H1 (cell line): ENCODE measurements at regions not wholly inside any gene's neighbourhood (a gene's known extent, or its start where the extent isn't known, plus 50 kb on each side); places are given as distances from the start of the nearest gene placed in this dataset.
A peak's percentile ranks its signal among the peaks of the same experiment; 100 is the strongest.

Experiments used
- CTCF ChIA-PET: fragments of 300-600 bp; sonication (Branson Sonifier 250); formaldehyde crosslinking; loops from one replicate; lab custom pipeline; 2021; ENCODE audit not compliant: partially characterized antibody; lab: Charles Lee
- POLR2A ChIA-PET: fragments of 300-600 bp; sonication (Branson Sonifier 250); formaldehyde crosslinking; loops from one replicate; lab custom pipeline; 2021; ENCODE audit warnings: inconsistent platforms; ENCODE audit not compliant: partially characterized antibody; lab: Charles Lee
- DNase-seq, 2 experiments: peaks; one replicate each; pipeline versions ENCODE4 v3.0.0 to v3.0.0-alpha.2; 2010 to 2022; ENCODE audit warnings: low spot score in 2 of 2, low read depth in 1 of 2, mixed read lengths in 1 of 2
- FAIRE-seq: peaks from 2 replicates; lab custom pipeline; 2011; peaks lifted over from hg19 to GRCh38; lab: Jason Lieb, UNC
- H2AFZ ChIP-seq: 2 replicates; pipeline ENCODE4 v1.8.1; 2012; ENCODE audit warnings: low read length, inconsistent platforms
- H2AK5ac ChIP-seq: 2 replicates; pipeline ENCODE4 v1.6.1; 2013; ENCODE audit warnings: low read depth, low read length
- H2BK120ac ChIP-seq: replicated peaks from 2 replicates; pipeline ENCODE3; 2013; ENCODE audit warnings: low read depth, low read length, inconsistent platforms
- H2BK12ac ChIP-seq: 2 replicates; pipeline ENCODE4 v1.6.1; 2013; ENCODE audit warnings: low read depth, low read length
- H2BK15ac ChIP-seq: 2 replicates; pipeline ENCODE4 v1.6.1; 2013; ENCODE audit warnings: low read length
- H2BK20ac ChIP-seq: 2 replicates; pipeline ENCODE4 v1.6.1; 2013; ENCODE audit warnings: low read length
- H2BK5ac ChIP-seq: 2 replicates; pipeline ENCODE4 v1.6.1; 2013; ENCODE audit warnings: low read depth, low read length
- H3K14ac ChIP-seq: 2 replicates; pipeline ENCODE4 v1.6.1; 2013; ENCODE audit warnings: inconsistent platforms; ENCODE audit not compliant: insufficient read length
- H3K18ac ChIP-seq: 2 replicates; pipeline ENCODE4 v1.6.1; 2013; ENCODE audit warnings: low read length; ENCODE audit errors: extremely low read depth
- H3K23ac ChIP-seq: 2 replicates; pipeline ENCODE4 v1.6.1; 2013; ENCODE audit warnings: inconsistent platforms; ENCODE audit not compliant: insufficient read length
- H3K23me2 ChIP-seq: 2 replicates; pipeline ENCODE4 v1.6.1; 2013; ENCODE audit warnings: low read depth, low read length
- H3K27ac ChIP-seq: 2 replicates; pipeline ENCODE4 v1.6.1; 2011; ENCODE audit warnings: low read depth, low read length, inconsistent platforms
- H3K27me3 ChIP-seq, 4 experiments: replicated peaks in 1 of 4; 1 replicate in 1 of 4; 2 replicates in 3 of 4; pipeline versions ENCODE4 v1.6.1 to v1.8.1; 2011 to 2013; ENCODE audit warnings: low read length in 3 of 4, mild to moderate bottlenecking in 3 of 4, inconsistent platforms in 2 of 4, mixed read lengths in 2 of 4, moderate library complexity in 1 of 4; ENCODE audit not compliant: control insufficient read depth in 3 of 4, insufficient read depth in 3 of 4; ENCODE audit errors: extremely low read depth in 1 of 4
- H3K36me3 ChIP-seq, 4 experiments: 2 replicates each; pipeline versions ENCODE4 v1.6.1 to v1.8.1; 2011 to 2013; ENCODE audit warnings: mild to moderate bottlenecking in 4 of 4, low read length in 3 of 4, moderate library complexity in 2 of 4, control low read depth in 1 of 4, inconsistent platforms in 1 of 4; ENCODE audit not compliant: insufficient read depth in 4 of 4, control insufficient read depth in 2 of 4
- H3K4ac ChIP-seq: replicated peaks from 2 replicates; pipeline ENCODE3; 2013; ENCODE audit warnings: low read length, low read depth, mixed read lengths, inconsistent platforms; ENCODE audit not compliant: insufficient read length
- H3K4me1 ChIP-seq, 4 experiments: replicated peaks in 1 of 4; 1 replicate in 1 of 4; 2 replicates in 3 of 4; pipeline versions ENCODE4 v1.6.1 to v1.8.1; 2011 to 2013; ENCODE audit warnings: low read length in 3 of 4, inconsistent platforms in 2 of 4, mixed read lengths in 1 of 4; ENCODE audit not compliant: insufficient read depth in 4 of 4, control insufficient read depth in 3 of 4
- H3K4me2 ChIP-seq, 2 experiments: 2 replicates each; pipeline versions ENCODE4 v1.6.1 to v1.8.1; 2011 to 2013; ENCODE audit warnings: low read depth in 2 of 2, low read length in 2 of 2, control low read depth in 1 of 2, inconsistent platforms in 1 of 2, mild to moderate bottlenecking in 1 of 2; ENCODE audit not compliant: insufficient read depth in 1 of 2
- H3K4me3 ChIP-seq, 4 experiments: fragments of 200-600, 300-600 bp in 1 of 4; sonication (generic), shearing (Covaris generic), sonication (Bioruptor Twin) in 1 of 4; 2 replicates each; pipeline versions ENCODE4 v1.5.1 to v1.8.1; 2011 to 2016; ENCODE audit warnings: low read length in 4 of 4, low read depth in 3 of 4, control low read depth in 2 of 4, inconsistent platforms in 2 of 4, mild to moderate bottlenecking in 2 of 4, mixed read lengths in 1 of 4, moderate library complexity in 1 of 4; ENCODE audit not compliant: insufficient read depth in 2 of 4; ENCODE audit errors: extremely low read depth in 1 of 4
- H3K56ac ChIP-seq: replicated peaks from 2 replicates; pipeline ENCODE3; 2013; ENCODE audit warnings: low read depth, mild to moderate bottlenecking, mixed read lengths, low read length, inconsistent platforms; ENCODE audit not compliant: insufficient read length
- H3K79me1 ChIP-seq: 2 replicates; pipeline ENCODE4 v1.6.1; 2013; ENCODE audit warnings: low read depth, low read length, control low read depth
- H3K79me2 ChIP-seq, 2 experiments: 2 replicates each; pipeline versions ENCODE4 v1.6.1 to v1.8.1; 2012 to 2013; ENCODE audit warnings: low read length in 2 of 2, mild to moderate bottlenecking in 2 of 2, inconsistent platforms in 1 of 2; ENCODE audit not compliant: insufficient read depth in 2 of 2, control insufficient read depth in 1 of 2
- H3K9ac ChIP-seq, 4 experiments: replicated peaks in 1 of 4; 1 replicate in 1 of 4; 2 replicates in 3 of 4; pipeline versions ENCODE4 v1.6.1 to v1.8.1; 2011 to 2013; ENCODE audit warnings: low read depth in 3 of 4, low read length in 3 of 4, control low read depth in 2 of 4, mild to moderate bottlenecking in 2 of 4, moderate library complexity in 2 of 4, inconsistent platforms in 1 of 4; ENCODE audit errors: extremely low read depth in 1 of 4
- H3K9me3 ChIP-seq, 2 experiments: 2 replicates each; pipeline versions ENCODE4 v1.6.1 to v1.8.1; 2012 to 2013; ENCODE audit warnings: mild to moderate bottlenecking in 2 of 2, moderate library complexity in 2 of 2, control low read depth in 1 of 2, inconsistent platforms in 1 of 2, low read depth in 1 of 2, low read length in 1 of 2, mixed read lengths in 1 of 2; ENCODE audit not compliant: insufficient read depth in 2 of 2
- H4K20me1 ChIP-seq, 2 experiments: replicated peaks in 1 of 2; 2 replicates each; pipeline versions ENCODE3 to v1.8.1; 2011 to 2013; ENCODE audit warnings: inconsistent platforms in 2 of 2, low read length in 2 of 2, mild to moderate bottlenecking in 1 of 2; ENCODE audit not compliant: insufficient read depth in 2 of 2, control insufficient read depth in 1 of 2
- H4K5ac ChIP-seq: 2 replicates; pipeline ENCODE4 v1.6.1; 2013; ENCODE audit warnings: low read length, low read depth, mixed read lengths, inconsistent platforms; ENCODE audit not compliant: insufficient read length
- H4K8ac ChIP-seq: 2 replicates; pipeline ENCODE4 v1.8.0; 2013; ENCODE audit warnings: mild to moderate bottlenecking, moderate library complexity, low read length, inconsistent platforms; ENCODE audit not compliant: insufficient read depth; ENCODE audit errors: extremely low read depth
- H4K91ac ChIP-seq: replicated peaks from 2 replicates; pipeline ENCODE3; 2013; ENCODE audit warnings: low read length, mixed read lengths, inconsistent platforms; ENCODE audit not compliant: insufficient read length
- CREB1 ChIP-seq: IDR thresholded peaks from 2 replicates; pipeline ENCODE4 v1.6.1; 2012; ENCODE audit warnings: inconsistent platforms
- EGR1 ChIP-seq: IDR thresholded peaks from 2 replicates; pipeline ENCODE4 v1.6.1; 2011; ENCODE audit warnings: low read depth, low read length, borderline replicate concordance
- GTF2F1 ChIP-seq: IDR thresholded peaks from 2 replicates; pipeline ENCODE4 v1.6.1; 2012; ENCODE audit warnings: low read depth, low read length, improper control_type of control experiment, borderline replicate concordance
- JUND ChIP-seq: IDR thresholded peaks from 2 replicates; pipeline ENCODE4 v1.6.1; 2011; ENCODE audit warnings: mild to moderate bottlenecking, improper control_type of control experiment, low read length
- KDM5A ChIP-seq: fragments of 200-600 bp; IDR thresholded peaks from 2 replicates; pipeline ENCODE4 v1.7.1; 2012; ENCODE audit warnings: mild to moderate bottlenecking, low read length, inconsistent platforms, mixed read lengths
- NRF1 ChIP-seq: IDR thresholded peaks from 2 replicates; pipeline ENCODE4 v1.6.1; 2011; ENCODE audit warnings: mild to moderate bottlenecking, low read depth, low read length, improper control_type of control experiment
- POU5F1 ChIP-seq: IDR thresholded peaks from 2 replicates; pipeline ENCODE4 v1.6.1; 2011; ENCODE audit warnings: low read depth, mild to moderate bottlenecking, low read length, moderate library complexity
- SUZ12 ChIP-seq: fragments of 200-600 bp; sonication (generic); IDR thresholded peaks from 2 replicates; pipeline ENCODE4 v1.6.1; 2012; ENCODE audit warnings: mild to moderate bottlenecking, inconsistent platforms, low read length, moderate library complexity, mixed read lengths
- TAF1 ChIP-seq: IDR thresholded peaks from 2 replicates; pipeline ENCODE4 v1.6.1; 2011; ENCODE audit warnings: mild to moderate bottlenecking, low read depth, low read length
- TAF7 ChIP-seq: optimal IDR thresholded peaks from 2 replicates; pipeline ENCODE3; 2011; ENCODE audit warnings: low read depth, mild to moderate bottlenecking, inconsistent platforms, low read length, moderate library complexity, borderline replicate concordance
- WGBS, 2 experiments: shearing (Covaris generic) in 1 of 2; methylation state at CpG; one replicate each; pipeline versions ENCODE4 v1.1.6 to v1.1.7; 2013 to 2015; ENCODE audit warnings: low lambda C conversion rate in 2 of 2, mixed read lengths in 2 of 2, inconsistent platforms in 1 of 2, low coverage in 1 of 2, missing lambda C conversion rate in 1 of 2; ENCODE audit not compliant: insufficient replicate concordance in 2 of 2, insufficient coverage in 1 of 2, insufficient read length in 1 of 2; ENCODE audit errors: extremely low coverage in 1 of 2, missing lambda C conversion rate in 1 of 2; 5-methylcytosine and 5-hydroxymethylcytosine counted together
- TF ChIP-seq, protein P1 (sequence below), 3 experiments: IDR thresholded peaks; 1 replicate in 2 of 3; 2 replicates in 1 of 3; pipeline versions ENCODE4 v1.5.1 to v1.6.1; 2011; ENCODE audit warnings: low read length in 3 of 3, mild to moderate bottlenecking in 3 of 3, inconsistent platforms in 2 of 3, low read depth in 1 of 3, moderate library complexity in 1 of 3; ENCODE audit not compliant: insufficient read depth in 1 of 3; ENCODE audit errors: control extremely low read depth in 1 of 3

DNA sequence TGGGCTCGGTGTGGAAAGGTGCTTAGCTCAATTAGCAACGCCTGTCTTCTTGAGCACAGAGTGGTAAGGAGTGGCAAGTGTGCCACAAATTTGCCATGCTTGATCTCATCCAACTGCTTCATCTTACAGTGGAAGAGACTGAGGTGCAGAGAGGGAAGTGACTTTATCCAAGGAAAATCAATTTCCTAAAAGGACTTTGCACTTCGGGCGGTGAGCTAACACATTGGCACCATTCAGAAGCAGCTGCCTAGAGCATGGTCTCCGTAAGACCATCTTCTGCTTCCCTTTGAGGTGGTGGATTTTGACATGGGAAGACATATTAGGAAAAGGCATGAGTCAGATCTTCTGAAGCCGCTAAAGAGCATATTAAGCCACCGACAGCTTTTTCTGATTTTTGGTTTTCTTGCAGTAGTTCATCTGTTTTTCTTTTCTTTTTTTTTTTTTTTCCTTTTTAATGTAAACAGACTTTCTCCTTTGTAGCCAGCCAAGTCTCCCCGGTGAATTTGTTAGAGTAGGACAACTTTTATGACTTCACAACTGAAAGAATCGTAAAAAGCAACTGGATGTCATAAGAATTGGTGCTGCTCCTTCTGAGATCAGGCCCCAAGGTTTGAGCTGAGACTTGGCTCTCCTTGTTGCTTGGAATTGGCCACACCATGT, 273.2 kb downstream of the CDC5L start:
- FAIRE-seq = no peak
- Histone ChIP-seq H2AFZ (no peak overlapping the region), H3K27me3 (no peaks in the 10 kb centered on the region; a peak in 1 of 7 replicates), H2BK120ac (peak overlapping the region; percentile 14), H3K4ac (no peak overlapping the region), H4K20me1 (no peaks in the 10 kb centered on the region), H2BK12ac (peak overlapping the region; percentile 82), H3K23ac (no peak overlapping the region), H4K8ac (no peak overlapping the region), H3K4me1 (peaks cover 9 to 27% (median 21%) of the 10 kb centered on the region in 4 experiments), H3K36me3 (no peaks in the 10 kb centered on the region), H3K4me3 (no peak overlapping the region), H3K14ac (no peak overlapping the region), H3K56ac (no peak overlapping the region), H3K9me3 (no peaks in the 10 kb centered on the region), H3K18ac (no peak overlapping the region), H2AK5ac (peak overlapping the region; percentile 66; the same call in 1 of the 2 replicates), H2BK5ac (peak overlapping the region; percentile 83; the same call in 1 of the 2 replicates), H3K27ac (no peak overlapping the region), H3K9ac (no peak overlapping the region), H2BK20ac (peak overlapping the region; percentile 73; the same call in 1 of the 2 replicates), H2BK15ac (no peak overlapping the region), H3K23me2 (no peaks in the 10 kb centered on the region), H3K79me1 (no peaks in the 10 kb centered on the region), H4K91ac (peak overlapping the region; percentile 83), H3K79me2 (no peaks in the 10 kb centered on the region), H4K5ac (no peak overlapping the region), H3K4me2 (no peak overlapping the region)
- CTCF ChIA-PET = interaction anchor here (0.7 to 2.5 kb wide), 8 partner anchors 8 to 1262 kb away, joined by 3 to 10 read pairs (median 4); no protein-coding TSS in a partner anchor
- POLR2A ChIA-PET = no interaction called here
- 95% methylated on average over 9 of the region's 9 CpGs; no CpG with 5 or more reads in 1 of the 2 experiments for WGBS, 2 experiments
- no peak for DNase-seq
- TF ChIP-seq POU5F1 (no peak), KDM5A (no peak), JUND (no peak), EGR1 (no peak), TAF7 (no peak), NRF1 (no peak), CREB1 (no peak), GTF2F1 (no peak), TAF1 (no peak), SUZ12 (no peak)
- TF ChIP-seq, protein P1, sequence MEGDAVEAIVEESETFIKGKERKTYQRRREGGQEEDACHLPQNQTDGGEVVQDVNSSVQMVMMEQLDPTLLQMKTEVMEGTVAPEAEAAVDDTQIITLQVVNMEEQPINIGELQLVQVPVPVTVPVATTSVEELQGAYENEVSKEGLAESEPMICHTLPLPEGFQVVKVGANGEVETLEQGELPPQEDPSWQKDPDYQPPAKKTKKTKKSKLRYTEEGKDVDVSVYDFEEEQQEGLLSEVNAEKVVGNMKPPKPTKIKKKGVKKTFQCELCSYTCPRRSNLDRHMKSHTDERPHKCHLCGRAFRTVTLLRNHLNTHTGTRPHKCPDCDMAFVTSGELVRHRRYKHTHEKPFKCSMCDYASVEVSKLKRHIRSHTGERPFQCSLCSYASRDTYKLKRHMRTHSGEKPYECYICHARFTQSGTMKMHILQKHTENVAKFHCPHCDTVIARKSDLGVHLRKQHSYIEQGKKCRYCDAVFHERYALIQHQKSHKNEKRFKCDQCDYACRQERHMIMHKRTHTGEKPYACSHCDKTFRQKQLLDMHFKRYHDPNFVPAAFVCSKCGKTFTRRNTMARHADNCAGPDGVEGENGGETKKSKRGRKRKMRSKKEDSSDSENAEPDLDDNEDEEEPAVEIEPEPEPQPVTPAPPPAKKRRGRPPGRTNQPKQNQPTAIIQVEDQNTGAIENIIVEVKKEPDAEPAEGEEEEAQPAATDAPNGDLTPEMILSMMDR (IDR thresholded peaks at IDR 0.05; ENCODE audit: control extremely low read depth in 1 of 3, insufficient read depth in 1 of 3, low read depth in 1 of 3, low read length in 3 of 3) = no peak
